GM12878 (cell line): ENCODE measurements at regions not wholly inside any gene's neighbourhood (a gene's known extent, or its start where the extent isn't known, plus 50 kb on each side); places are given as distances from the start of the nearest gene placed in this dataset.

ENCODE experiments used
- BMI1 ChIP-seq: fragments of 450-650 bp; IDR thresholded peaks from 2 replicates; pipeline ENCODE4 v1.6.1; 2016; ENCODE audit warnings: mild to moderate bottlenecking, moderate library complexity, borderline replicate concordance
- IKZF1 ChIP-seq: fragments of 450-650 bp; conservative IDR thresholded peaks from 2 replicates; pipeline ENCODE4 v1.6.1; 2017; ENCODE audit warnings: antibody characterized with exemption, mild to moderate bottlenecking
- JUNB ChIP-seq: IDR thresholded peaks from 2 replicates; pipeline ENCODE4 v1.6.1; 2016; ENCODE audit warnings: antibody characterized with exemption, mild to moderate bottlenecking
- POU2F2 ChIP-seq: IDR thresholded peaks from 3 replicates; pipeline ENCODE4 v1.6.1; 2011; ENCODE audit warnings: low read depth, mild to moderate bottlenecking, low read length, borderline replicate concordance
- SIN3A ChIP-seq: IDR thresholded peaks from 2 replicates; pipeline ENCODE4 v1.6.1; 2012; ENCODE audit warnings: low read depth, low read length, improper control_type of control experiment
- SMC3 ChIP-seq: IDR thresholded peaks from 2 replicates; pipeline ENCODE4 v1.6.1; 2011; ENCODE audit warnings: low read length, improper control_type of control experiment, borderline replicate concordance
- SRF ChIP-seq, 2 experiments: IDR thresholded peaks; 2 replicates each; pipeline ENCODE4 v1.6.1; 2011; ENCODE audit warnings: low read depth in 2 of 2, low read length in 2 of 2, mild to moderate bottlenecking in 1 of 2, moderate library complexity in 1 of 2
- SUZ12 ChIP-seq: fragments of 200-600 bp; sonication (generic); IDR thresholded peaks from one replicate; pipeline ENCODE4 v1.6.1; 2018; ENCODE audit warnings: antibody characterized with exemption, mild to moderate bottlenecking; ENCODE audit not compliant: unreplicated experiment
- TAF1 ChIP-seq: IDR thresholded peaks from 2 replicates; pipeline ENCODE4 v1.6.1; 2011; ENCODE audit warnings: mild to moderate bottlenecking, low read depth, low read length, borderline replicate concordance
- TARDBP ChIP-seq: IDR thresholded peaks from 2 replicates; pipeline ENCODE4 v1.6.1; 2016; ENCODE audit warnings: borderline replicate concordance
- TF ChIP-seq, protein P1 (sequence below), 3 experiments: IDR thresholded peaks in 2 of 3; conservative IDR thresholded peaks in 1 of 3; 2 replicates each; pipeline ENCODE4 v1.5.1; 2011; ENCODE audit warnings: low read depth in 3 of 3, low read length in 3 of 3, mild to moderate bottlenecking in 3 of 3, control low read depth in 2 of 3, moderate library complexity in 2 of 3, inconsistent platforms in 1 of 3, mixed read lengths in 1 of 3; ENCODE audit not compliant: control insufficient read depth in 2 of 3, insufficient read depth in 1 of 3; ENCODE audit errors: extremely low read depth in 1 of 3
- TF ChIP-seq, protein P2 (sequence below): fragments of 450-650 bp; formaldehyde crosslinking; IDR thresholded peaks from 2 replicates; pipeline ENCODE4 v1.5.0; 2022; ENCODE audit warnings: mild to moderate bottlenecking, missing genetic modification characterization
- TF ChIP-seq, protein P3 (sequence below): fragments of 450-650 bp; formaldehyde crosslinking; IDR thresholded peaks from 2 replicates; pipeline ENCODE4 v1.4.0; 2022; ENCODE audit warnings: mild to moderate bottlenecking, moderate library complexity

DNA sequence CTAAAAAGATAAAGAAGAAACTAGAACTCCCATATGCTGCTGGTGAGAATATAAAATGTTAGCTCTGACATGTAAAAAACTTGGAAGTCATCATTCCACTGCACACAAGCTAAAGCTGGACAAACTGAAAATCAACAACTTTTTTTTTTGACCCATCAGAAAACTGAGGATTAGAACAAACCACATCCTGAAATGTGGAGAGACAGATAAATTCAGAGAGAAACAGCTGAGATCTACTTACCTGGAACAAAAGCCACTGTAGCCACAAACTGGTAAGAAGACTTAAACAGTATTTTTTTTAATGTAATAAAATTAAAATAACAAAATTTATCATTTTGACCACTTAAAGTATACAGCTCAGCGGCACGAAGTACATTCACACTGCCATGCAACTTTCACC lies 408.5 kb upstream of the RGS17 start (continued):
- TF ChIP-seq, protein P1, sequence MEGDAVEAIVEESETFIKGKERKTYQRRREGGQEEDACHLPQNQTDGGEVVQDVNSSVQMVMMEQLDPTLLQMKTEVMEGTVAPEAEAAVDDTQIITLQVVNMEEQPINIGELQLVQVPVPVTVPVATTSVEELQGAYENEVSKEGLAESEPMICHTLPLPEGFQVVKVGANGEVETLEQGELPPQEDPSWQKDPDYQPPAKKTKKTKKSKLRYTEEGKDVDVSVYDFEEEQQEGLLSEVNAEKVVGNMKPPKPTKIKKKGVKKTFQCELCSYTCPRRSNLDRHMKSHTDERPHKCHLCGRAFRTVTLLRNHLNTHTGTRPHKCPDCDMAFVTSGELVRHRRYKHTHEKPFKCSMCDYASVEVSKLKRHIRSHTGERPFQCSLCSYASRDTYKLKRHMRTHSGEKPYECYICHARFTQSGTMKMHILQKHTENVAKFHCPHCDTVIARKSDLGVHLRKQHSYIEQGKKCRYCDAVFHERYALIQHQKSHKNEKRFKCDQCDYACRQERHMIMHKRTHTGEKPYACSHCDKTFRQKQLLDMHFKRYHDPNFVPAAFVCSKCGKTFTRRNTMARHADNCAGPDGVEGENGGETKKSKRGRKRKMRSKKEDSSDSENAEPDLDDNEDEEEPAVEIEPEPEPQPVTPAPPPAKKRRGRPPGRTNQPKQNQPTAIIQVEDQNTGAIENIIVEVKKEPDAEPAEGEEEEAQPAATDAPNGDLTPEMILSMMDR (IDR thresholded peaks at IDR 0.05 in 2 of 3, conservative IDR thresholded peaks at IDR 0.05 in 1 of 3; ENCODE audit: control insufficient read depth in 2 of 3, extremely low read depth in 1 of 3, insufficient read depth in 1 of 3, low read depth in 3 of 3, low read length in 3 of 3): no peak
- TF ChIP-seq SIN3A (no peak), POU2F2 (no peak), TARDBP (no peak), SRF (IDR thresholded peaks at IDR 0.05; ENCODE audit: low read depth in 2 of 2, low read length in 2 of 2) (no peak), TAF1 (no peak), SUZ12 (no peak), JUNB (no peak), BMI1 (no peak), IKZF1 (no peak), SMC3 (no peak)
- TF ChIP-seq, protein P2, sequence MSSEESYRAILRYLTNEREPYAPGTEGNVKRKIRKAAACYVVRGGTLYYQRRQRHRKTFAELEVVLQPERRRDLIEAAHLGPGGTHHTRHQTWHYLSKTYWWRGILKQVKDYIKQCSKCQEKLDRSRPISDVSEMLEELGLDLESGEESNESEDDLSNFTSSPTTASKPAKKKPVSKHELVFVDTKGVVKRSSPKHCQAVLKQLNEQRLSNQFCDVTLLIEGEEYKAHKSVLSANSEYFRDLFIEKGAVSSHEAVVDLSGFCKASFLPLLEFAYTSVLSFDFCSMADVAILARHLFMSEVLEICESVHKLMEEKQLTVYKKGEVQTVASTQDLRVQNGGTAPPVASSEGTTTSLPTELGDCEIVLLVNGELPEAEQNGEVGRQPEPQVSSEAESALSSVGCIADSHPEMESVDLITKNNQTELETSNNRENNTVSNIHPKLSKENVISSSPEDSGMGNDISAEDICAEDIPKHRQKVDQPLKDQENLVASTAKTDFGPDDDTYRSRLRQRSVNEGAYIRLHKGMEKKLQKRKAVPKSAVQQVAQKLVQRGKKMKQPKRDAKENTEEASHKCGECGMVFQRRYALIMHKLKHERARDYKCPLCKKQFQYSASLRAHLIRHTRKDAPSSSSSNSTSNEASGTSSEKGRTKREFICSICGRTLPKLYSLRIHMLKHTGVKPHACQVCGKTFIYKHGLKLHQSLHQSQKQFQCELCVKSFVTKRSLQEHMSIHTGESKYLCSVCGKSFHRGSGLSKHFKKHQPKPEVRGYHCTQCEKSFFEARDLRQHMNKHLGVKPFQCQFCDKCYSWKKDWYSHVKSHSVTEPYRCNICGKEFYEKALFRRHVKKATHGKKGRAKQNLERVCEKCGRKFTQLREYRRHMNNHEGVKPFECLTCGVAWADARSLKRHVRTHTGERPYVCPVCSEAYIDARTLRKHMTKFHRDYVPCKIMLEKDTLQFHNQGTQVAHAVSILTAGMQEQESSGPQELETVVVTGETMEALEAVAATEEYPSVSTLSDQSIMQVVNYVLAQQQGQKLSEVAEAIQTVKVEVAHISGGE: no peak
- TF ChIP-seq, protein P3, sequence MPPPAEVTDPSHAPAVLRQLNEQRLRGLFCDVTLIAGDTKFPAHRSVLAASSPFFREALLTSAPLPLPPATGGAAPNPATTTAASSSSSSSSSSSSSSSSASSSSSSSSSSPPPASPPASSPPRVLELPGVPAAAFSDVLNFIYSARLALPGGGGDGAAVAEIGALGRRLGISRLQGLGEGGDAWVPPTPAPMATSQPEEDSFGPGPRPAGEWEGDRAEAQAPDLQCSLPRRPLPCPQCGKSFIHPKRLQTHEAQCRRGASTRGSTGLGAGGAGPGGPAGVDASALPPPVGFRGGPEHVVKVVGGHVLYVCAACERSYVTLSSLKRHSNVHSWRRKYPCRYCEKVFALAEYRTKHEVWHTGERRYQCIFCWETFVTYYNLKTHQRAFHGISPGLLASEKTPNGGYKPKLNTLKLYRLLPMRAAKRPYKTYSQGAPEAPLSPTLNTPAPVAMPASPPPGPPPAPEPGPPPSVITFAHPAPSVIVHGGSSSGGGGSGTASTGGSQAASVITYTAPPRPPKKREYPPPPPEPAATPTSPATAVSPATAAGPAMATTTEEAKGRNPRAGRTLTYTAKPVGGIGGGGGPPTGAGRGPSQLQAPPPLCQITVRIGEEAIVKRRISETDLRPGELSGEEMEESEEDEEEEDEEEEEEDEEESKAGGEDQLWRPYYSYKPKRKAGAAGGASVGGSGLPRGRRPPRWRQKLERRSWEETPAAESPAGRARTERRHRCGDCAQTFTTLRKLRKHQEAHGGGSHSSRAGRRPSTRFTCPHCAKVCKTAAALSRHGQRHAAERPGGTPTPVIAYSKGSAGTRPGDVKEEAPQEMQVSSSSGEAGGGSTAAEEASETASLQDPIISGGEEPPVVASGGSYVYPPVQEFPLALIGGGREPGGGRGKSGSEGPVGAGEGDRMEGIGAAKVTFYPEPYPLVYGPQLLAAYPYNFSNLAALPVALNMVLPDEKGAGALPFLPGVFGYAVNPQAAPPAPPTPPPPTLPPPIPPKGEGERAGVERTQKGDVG: no peak
